ENCODE measurements at regions not wholly inside any gene's neighbourhood (a gene's known extent, or its start where the extent isn't known, plus 50 kb on each side); places are given as distances from the start of the nearest gene placed in this dataset.

DNA sequence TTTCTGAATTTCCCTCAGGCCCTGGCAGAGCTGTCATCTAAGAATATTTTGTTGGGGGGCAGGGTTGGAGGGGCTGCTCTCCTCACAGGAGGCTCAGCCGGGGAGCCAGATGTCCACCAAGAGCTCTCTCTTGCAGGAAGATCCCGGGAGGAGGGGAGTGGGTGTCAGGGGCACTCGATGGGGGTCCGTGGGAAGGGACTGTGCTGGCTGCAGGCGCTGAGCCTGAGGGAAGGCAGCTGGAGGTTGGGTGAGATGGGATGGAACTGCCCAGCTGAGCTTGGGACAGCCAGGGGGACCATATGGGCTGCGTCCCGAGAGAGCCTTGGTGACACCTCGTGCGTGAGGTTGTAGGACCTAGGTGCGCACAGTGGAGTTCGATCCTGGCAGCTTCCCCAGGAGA lies 111.2 kb upstream of the GSE1 start:
- TF ChIP-seq, protein P1, sequence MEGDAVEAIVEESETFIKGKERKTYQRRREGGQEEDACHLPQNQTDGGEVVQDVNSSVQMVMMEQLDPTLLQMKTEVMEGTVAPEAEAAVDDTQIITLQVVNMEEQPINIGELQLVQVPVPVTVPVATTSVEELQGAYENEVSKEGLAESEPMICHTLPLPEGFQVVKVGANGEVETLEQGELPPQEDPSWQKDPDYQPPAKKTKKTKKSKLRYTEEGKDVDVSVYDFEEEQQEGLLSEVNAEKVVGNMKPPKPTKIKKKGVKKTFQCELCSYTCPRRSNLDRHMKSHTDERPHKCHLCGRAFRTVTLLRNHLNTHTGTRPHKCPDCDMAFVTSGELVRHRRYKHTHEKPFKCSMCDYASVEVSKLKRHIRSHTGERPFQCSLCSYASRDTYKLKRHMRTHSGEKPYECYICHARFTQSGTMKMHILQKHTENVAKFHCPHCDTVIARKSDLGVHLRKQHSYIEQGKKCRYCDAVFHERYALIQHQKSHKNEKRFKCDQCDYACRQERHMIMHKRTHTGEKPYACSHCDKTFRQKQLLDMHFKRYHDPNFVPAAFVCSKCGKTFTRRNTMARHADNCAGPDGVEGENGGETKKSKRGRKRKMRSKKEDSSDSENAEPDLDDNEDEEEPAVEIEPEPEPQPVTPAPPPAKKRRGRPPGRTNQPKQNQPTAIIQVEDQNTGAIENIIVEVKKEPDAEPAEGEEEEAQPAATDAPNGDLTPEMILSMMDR (IDR thresholded peaks at IDR 0.05 in 4 of 5, conservative IDR thresholded peaks at IDR 0.05 in 1 of 5): no peak
- TF ChIP-seq POLR2A (IDR thresholded peaks at IDR 0.05): no peak
